ENCODE measurements at regions not wholly inside any gene's neighbourhood (a gene's known extent, or its start where the extent isn't known, plus 50 kb on each side); places are given as distances from the start of the nearest gene placed in this dataset.

- Mint-ChIP-seq H3K4me3 (no peak overlapping the region), H3K27ac (no peak overlapping the region), H3K4me1 (no peaks in the 10 kb centered on the region), H3K36me3 (no peaks in the 10 kb centered on the region), H3K9me3 (peaks cover 13% of the 10 kb centered on the region), H3K27me3 (no peaks in the 10 kb centered on the region)
- CTCF ChIA-PET: no interaction called here
- DNase-seq: no peak
Measured at GRCh38 chr16:13634959-13635358, 285.0 kb upstream of the ERCC4 start.

GRCh38 chr16:13638218-13638617, 281.7 kb upstream of the ERCC4 start:
- CTCF ChIA-PET: no interaction called here
- no peak for DNase-seq
- Mint-ChIP-seq H3K36me3 (no peaks in the 10 kb centered on the region), H3K27ac (no peak overlapping the region), H3K27me3 (no peaks in the 10 kb centered on the region), H3K4me3 (no peak overlapping the region), H3K4me1 (no peaks in the 10 kb centered on the region), H3K9me3 (peaks cover 17% of the 10 kb centered on the region)

DNA sequence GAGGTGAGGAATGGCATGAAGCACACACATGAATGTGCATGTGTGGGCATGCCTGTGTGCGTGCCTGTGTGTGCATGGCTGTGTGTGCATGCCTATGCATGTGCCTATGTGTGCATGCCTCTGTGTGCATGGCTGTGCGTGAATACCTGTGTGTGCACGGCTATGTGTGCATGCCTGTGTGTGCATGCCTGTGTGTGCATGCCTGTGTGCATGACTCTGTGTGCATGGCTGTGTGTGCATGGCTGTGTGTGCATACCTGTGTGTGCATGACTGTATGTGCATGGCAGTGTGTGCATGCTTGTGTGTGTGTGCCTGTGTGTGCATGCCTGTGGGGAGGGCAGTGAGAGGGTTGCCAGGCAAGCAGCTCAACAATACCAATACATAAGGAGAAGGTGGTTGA, 276.5 kb upstream of the ERCC4 start:
- H3K27ac Mint-ChIP-seq: no peak overlapping the region
- no peak overlapping the region for H3K4me3 Mint-ChIP-seq
- DNase-seq: no peak
- CTCF ChIA-PET: no interaction called here
- H3K36me3 Mint-ChIP-seq: no peaks in the 10 kb centered on the region
- peaks cover 8% of the 10 kb centered on the region for H3K9me3 Mint-ChIP-seq
- no peaks in the 10 kb centered on the region for H3K4me1 Mint-ChIP-seq
- H3K27me3 Mint-ChIP-seq: no peaks in the 10 kb centered on the region

GRCh38 chr16:13645601-13646245, 274.2 kb upstream of the ERCC4 start:
- Mint-ChIP-seq H3K36me3 (no peaks in the 10 kb centered on the region), H3K9me3 (peaks cover 3% of the 10 kb centered on the region), H3K27ac (no peak overlapping the region), H3K4me3 (no peak overlapping the region), H3K27me3 (no peaks in the 10 kb centered on the region), H3K4me1 (no peaks in the 10 kb centered on the region)
- no peak for DNase-seq
- CTCF ChIA-PET: no interaction called here

DNA sequence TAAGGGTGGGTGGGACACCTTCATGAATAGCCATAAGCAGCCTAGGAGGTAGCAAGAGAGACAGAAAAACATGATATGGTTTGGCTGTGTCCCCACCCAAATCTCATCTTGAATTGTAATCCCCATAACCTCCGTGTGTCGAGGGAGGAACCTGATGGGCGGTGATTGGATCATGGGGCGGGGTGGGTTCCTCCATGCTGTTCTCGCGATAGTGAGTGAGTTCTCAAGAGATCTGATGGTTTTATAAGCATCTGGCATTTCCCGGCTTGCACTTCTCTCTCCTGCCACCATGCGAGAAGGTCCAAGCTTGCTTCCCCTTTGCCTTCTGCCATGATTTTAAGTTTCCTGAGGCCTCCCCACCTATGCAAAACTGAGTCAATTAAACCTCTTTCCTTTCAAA, 259.1 kb upstream of the ERCC4 start:
- Mint-ChIP-seq H3K9me3 (peaks cover 1% of the 10 kb centered on the region), H3K27ac (no peak overlapping the region), H3K4me3 (no peak overlapping the region), H3K4me1 (no peaks in the 10 kb centered on the region), H3K27me3 (no peaks in the 10 kb centered on the region), H3K36me3 (no peaks in the 10 kb centered on the region)
- no peak for DNase-seq
- CTCF ChIA-PET: no interaction called here

DNA sequence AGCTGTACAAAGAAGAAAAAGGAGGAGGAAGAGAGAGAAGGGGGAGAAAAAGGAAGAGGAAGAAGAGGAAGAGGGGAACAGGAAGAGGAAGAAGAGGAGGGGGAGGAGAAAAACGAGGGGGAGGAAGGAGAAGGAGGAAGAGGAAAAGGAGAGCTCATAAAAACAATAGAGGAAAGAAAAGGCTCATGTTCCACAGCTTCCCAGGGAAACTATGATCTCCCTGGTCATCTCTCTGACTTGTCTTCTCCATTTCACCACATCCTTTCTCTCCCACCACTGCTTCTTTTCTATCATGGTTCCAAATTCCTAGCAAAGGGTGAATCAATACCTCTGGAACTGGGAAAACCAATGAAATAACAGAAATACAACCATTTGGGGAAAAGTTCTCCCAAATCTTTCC, 254.1 kb upstream of the ERCC4 start:
- Mint-ChIP-seq H3K27me3 (no peaks in the 10 kb centered on the region), H3K9me3 (peaks cover 4% of the 10 kb centered on the region), H3K27ac (no peak overlapping the region), H3K4me3 (no peak overlapping the region), H3K4me1 (no peaks in the 10 kb centered on the region), H3K36me3 (no peaks in the 10 kb centered on the region)
- no peak for DNase-seq
- CTCF ChIA-PET: no interaction called here

GRCh38 chr16:13672196-13672595, 247.8 kb upstream of the ERCC4 start:
- H3K4me3 Mint-ChIP-seq: no peak overlapping the region
- CTCF ChIA-PET: no interaction called here
- H3K27me3 Mint-ChIP-seq: no peaks in the 10 kb centered on the region
- no peak overlapping the region for H3K27ac Mint-ChIP-seq
- H3K4me1 Mint-ChIP-seq: no peaks in the 10 kb centered on the region
- H3K9me3 Mint-ChIP-seq: peaks cover 6% of the 10 kb centered on the region
- no peaks in the 10 kb centered on the region for H3K36me3 Mint-ChIP-seq
- no peak for DNase-seq

- CTCF ChIA-PET: no interaction called here
- Mint-ChIP-seq H3K4me3 (no peak overlapping the region), H3K27ac (no peak overlapping the region), H3K36me3 (no peaks in the 10 kb centered on the region), H3K4me1 (no peaks in the 10 kb centered on the region), H3K9me3 (peaks cover 2% of the 10 kb centered on the region), H3K27me3 (no peaks in the 10 kb centered on the region)
- no peak for DNase-seq
Measured at GRCh38 chr16:13680021-13680889, 239.7 kb upstream of the ERCC4 start.

GRCh38 chr16:13684819-13685563, 235.0 kb upstream of the ERCC4 start:
- H3K27me3 Mint-ChIP-seq: no peaks in the 10 kb centered on the region
- H3K36me3 Mint-ChIP-seq: no peaks in the 10 kb centered on the region
- H3K4me3 Mint-ChIP-seq: no peak overlapping the region
- H3K9me3 Mint-ChIP-seq: no peaks in the 10 kb centered on the region
- CTCF ChIA-PET: no interaction called here
- H3K4me1 Mint-ChIP-seq: no peaks in the 10 kb centered on the region
- no peak overlapping the region for H3K27ac Mint-ChIP-seq
- DNase-seq: no peak

- peaks cover 19% of the 10 kb centered on the region for H3K9me3 Mint-ChIP-seq
- H3K4me1 Mint-ChIP-seq: no peaks in the 10 kb centered on the region
Measured at GRCh38 chr16:13696017-13696416, 223.9 kb upstream of the ERCC4 start.

GRCh38 chr16:13697013-13697412, 222.9 kb upstream of the ERCC4 start:
- no peaks in the 10 kb centered on the region for H3K36me3 Mint-ChIP-seq
- no peak overlapping the region for H3K27ac Mint-ChIP-seq
- no peak for DNase-seq
- H3K27me3 Mint-ChIP-seq: no peaks in the 10 kb centered on the region
- CTCF ChIA-PET: no interaction called here
- H3K4me3 Mint-ChIP-seq: no peak overlapping the region
- no peaks in the 10 kb centered on the region for H3K4me1 Mint-ChIP-seq
- peaks cover 22% of the 10 kb centered on the region for H3K9me3 Mint-ChIP-seq

More at GRCh38 chr16:13696017-13696416, 223.9 kb upstream of the ERCC4 start:
- no peaks in the 10 kb centered on the region for H3K27me3 Mint-ChIP-seq
- H3K27ac Mint-ChIP-seq: no peak overlapping the region
- H3K36me3 Mint-ChIP-seq: no peaks in the 10 kb centered on the region
- CTCF ChIA-PET: no interaction called here
- H3K4me3 Mint-ChIP-seq: no peak overlapping the region
- DNase-seq: no peak

DNA sequence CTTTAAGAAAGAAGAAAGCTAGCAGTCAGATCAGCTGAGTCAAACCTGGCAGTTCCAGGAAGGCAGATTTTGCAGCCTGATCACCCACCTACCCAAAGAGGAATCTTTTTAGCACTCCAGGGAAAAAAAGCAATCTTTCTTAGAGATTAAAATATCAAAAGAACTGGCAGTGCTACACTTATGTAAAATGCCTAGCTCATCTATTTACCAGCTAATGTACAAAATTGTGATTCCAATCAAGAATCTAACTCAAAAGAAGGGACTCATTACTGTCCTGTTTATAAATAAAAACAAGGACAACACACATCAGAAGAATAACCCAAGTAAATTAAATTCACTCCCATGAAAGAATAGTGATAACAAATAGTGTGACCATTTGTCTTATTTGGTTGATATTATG, 222.4 kb upstream of the ERCC4 start:
- Mint-ChIP-seq H3K4me3 (no peak overlapping the region), H3K27ac (no peak overlapping the region), H3K36me3 (no peaks in the 10 kb centered on the region), H3K9me3 (peaks cover 22% of the 10 kb centered on the region), H3K27me3 (no peaks in the 10 kb centered on the region), H3K4me1 (no peaks in the 10 kb centered on the region)
- CTCF ChIA-PET: no interaction called here
- no peak for DNase-seq

DNA sequence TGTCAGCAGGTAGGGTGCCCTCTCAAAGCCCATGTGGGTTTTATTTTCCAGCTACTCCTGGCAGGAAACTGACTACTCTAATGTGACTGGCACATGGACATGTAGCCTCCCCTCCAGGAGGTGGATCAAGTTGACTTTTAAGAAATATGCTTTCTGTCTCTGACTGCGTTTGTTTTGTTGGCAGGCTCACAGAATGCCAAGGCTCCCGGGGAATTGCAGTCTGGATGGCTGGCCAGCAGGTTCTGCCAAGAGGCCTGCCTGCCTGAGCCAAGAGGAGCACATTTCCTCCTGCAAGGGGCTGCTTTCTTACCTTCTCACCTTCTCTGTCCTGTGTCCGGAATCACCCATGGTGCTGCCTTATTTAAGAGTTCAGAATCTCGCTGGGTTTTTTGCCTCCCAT, 217.3 kb upstream of the ERCC4 start:
- no peaks in the 10 kb centered on the region for H3K27me3 Mint-ChIP-seq

GRCh38 chr16:13708347-13709120, 211.4 kb upstream of the ERCC4 start:
- Mint-ChIP-seq H3K4me1 (no peaks in the 10 kb centered on the region), H3K27ac (no peak overlapping the region), H3K27me3 (no peaks in the 10 kb centered on the region), H3K4me3 (no peak overlapping the region), H3K9me3 (peaks cover 18% of the 10 kb centered on the region), H3K36me3 (no peaks in the 10 kb centered on the region)
- no peak for DNase-seq
- CTCF ChIA-PET: no interaction called here

More for the DNA sequence above, 217.3 kb upstream of the ERCC4 start:
- H3K4me1 Mint-ChIP-seq: no peaks in the 10 kb centered on the region
- CTCF ChIA-PET: no interaction called here
- H3K36me3 Mint-ChIP-seq: no peaks in the 10 kb centered on the region
- no peak overlapping the region for H3K4me3 Mint-ChIP-seq
- no peak overlapping the region for H3K27ac Mint-ChIP-seq
- DNase-seq: no peak
- H3K9me3 Mint-ChIP-seq: peaks cover 17% of the 10 kb centered on the region
